ENCODE measurements at regions not wholly inside any gene's neighbourhood (a gene's known extent, or its start where the extent isn't known, plus 50 kb on each side); places are given as distances from the start of the nearest gene placed in this dataset.
"Not testable (repeated sequence)": the region's sequence is repeated elsewhere in the genome, so short reads cannot be mapped to it uniquely, and the experiment has no call there.

- ATAC-seq (no peak), DNase-seq (ENCODE audit: missing footprints) (no peak)
- intact Hi-C loops (cut with DNase I): no loop called here
Observed at GRCh38 chr5:17918373-17919104, 284.3 kb downstream of the TAF11L14 start.

GRCh38 chr5:17925276-17925675 is 291.0 kb downstream of the TAF11L14 start:
- DNase-seq (ENCODE audit: missing footprints) (no peak), ATAC-seq (no peak)
- intact Hi-C loops (cut with DNase I): no loop called here

- intact Hi-C loops (cut with DNase I): no loop called here
- DNase-seq (ENCODE audit: missing footprints): no peak
- peak; percentile 52 for ATAC-seq
Observed at GRCh38 chr5:17928581-17928981, 294.3 kb downstream of the TAF11L14 start.

GRCh38 chr5:17929171-17929570 is 294.9 kb downstream of the TAF11L14 start:
- no peak for ATAC-seq
- DNase-seq (ENCODE audit: missing footprints): no peak
- intact Hi-C loops (cut with DNase I): no loop called here

- intact Hi-C loops (cut with DNase I): no loop called here
- ATAC-seq (no peak), DNase-seq (ENCODE audit: missing footprints) (no peak)
Observed at GRCh38 chr5:17930346-17930745, 296.1 kb downstream of the TAF11L14 start.

GRCh38 chr5:17944046-17944445 is 309.8 kb downstream of the TAF11L14 start:
- intact Hi-C loops (cut with DNase I): no loop called here
- DNase-seq (ENCODE audit: missing footprints) (no peak), ATAC-seq (no peak)

- DNase-seq (ENCODE audit: missing footprints): no peak
- intact Hi-C loops (cut with DNase I): no loop called here
- ATAC-seq: no peak
Observed at GRCh38 chr5:17947029-17947428, 312.8 kb downstream of the TAF11L14 start.

GRCh38 chr5:17951392-17952169 is 317.3 kb downstream of the TAF11L14 start:
- ATAC-seq: no peak
- intact Hi-C loops (cut with DNase I): no loop called here
- no peak for DNase-seq (ENCODE audit: missing footprints)

- DNase-seq (ENCODE audit: missing footprints) (no peak), ATAC-seq (no peak)
- intact Hi-C loops (cut with DNase I): no loop called here
Observed at GRCh38 chr5:17952231-17952630, 318.0 kb downstream of the TAF11L14 start.

- intact Hi-C loops (cut with DNase I): no loop called here
- ATAC-seq (no peak), DNase-seq (ENCODE audit: missing footprints) (no peak)
Observed at GRCh38 chr5:17964067-17964466, 329.8 kb downstream of the TAF11L14 start.

GRCh38 chr5:17966640-17967402 is 332.6 kb downstream of the TAF11L14 start:
- no peak for ATAC-seq

GRCh38 chr5:17976404-17976803 is 342.1 kb downstream of the TAF11L14 start:
- ATAC-seq (no peak), DNase-seq (ENCODE audit: missing footprints) (no peak)
- intact Hi-C loops (cut with DNase I): no loop called here

More at GRCh38 chr5:17966640-17967402, 332.6 kb downstream of the TAF11L14 start:
- peak; percentile 55 for DNase-seq (ENCODE audit: missing footprints)
- intact Hi-C loops (cut with DNase I): no loop called here

- ATAC-seq: no peak
- no peak for DNase-seq (ENCODE audit: missing footprints)
- intact Hi-C loops (cut with DNase I): no loop called here
Observed at GRCh38 chr5:17978954-17979353, 344.7 kb downstream of the TAF11L14 start.

- intact Hi-C loops (cut with DNase I); DNase-seq (ENCODE audit: missing footprints); ATAC-seq: not testable (repeated sequence)
Observed at GRCh38 chr5:17982626-17983025, 348.4 kb downstream of the TAF11L14 start.

- DNase-seq (ENCODE audit: missing footprints) (no peak), ATAC-seq (no peak)
- intact Hi-C loops (cut with DNase I): no loop called here
Observed at GRCh38 chr5:17989036-17989435, 354.8 kb downstream of the TAF11L14 start.

GRCh38 chr5:17989567-17990563 is 355.6 kb downstream of the TAF11L14 start:
- DNase-seq (ENCODE audit: missing footprints): no peak
- intact Hi-C loops (cut with DNase I): no loop called here
- ATAC-seq: no peak

- no peak for DNase-seq (ENCODE audit: missing footprints)
- intact Hi-C loops (cut with DNase I): no loop called here
- no peak for ATAC-seq
Observed at GRCh38 chr5:17991775-17992174, 357.5 kb downstream of the TAF11L14 start.

- no peak for DNase-seq (ENCODE audit: missing footprints)
- intact Hi-C loops (cut with DNase I): no loop called here
- ATAC-seq: no peak
Observed at GRCh38 chr5:17992291-17992690, 358.0 kb downstream of the TAF11L14 start.

Measured in Right ventricle myocardium inferior (tissue), 1 donor.